NCI-H2196 treated with DMSO at 0.1 percent for 48 hours (cell line): ENCODE measurements at regions not wholly inside any gene's neighbourhood (a gene's known extent, or its start where the extent isn't known, plus 50 kb on each side); places are given as distances from the start of the nearest gene placed in this dataset.

Experiments used
- DNase-seq: peaks from one replicate; lab custom pipeline; 2025; ENCODE audit not compliant: unreplicated experiment; lab: John Stamatoyannopoulos, UW

DNA sequence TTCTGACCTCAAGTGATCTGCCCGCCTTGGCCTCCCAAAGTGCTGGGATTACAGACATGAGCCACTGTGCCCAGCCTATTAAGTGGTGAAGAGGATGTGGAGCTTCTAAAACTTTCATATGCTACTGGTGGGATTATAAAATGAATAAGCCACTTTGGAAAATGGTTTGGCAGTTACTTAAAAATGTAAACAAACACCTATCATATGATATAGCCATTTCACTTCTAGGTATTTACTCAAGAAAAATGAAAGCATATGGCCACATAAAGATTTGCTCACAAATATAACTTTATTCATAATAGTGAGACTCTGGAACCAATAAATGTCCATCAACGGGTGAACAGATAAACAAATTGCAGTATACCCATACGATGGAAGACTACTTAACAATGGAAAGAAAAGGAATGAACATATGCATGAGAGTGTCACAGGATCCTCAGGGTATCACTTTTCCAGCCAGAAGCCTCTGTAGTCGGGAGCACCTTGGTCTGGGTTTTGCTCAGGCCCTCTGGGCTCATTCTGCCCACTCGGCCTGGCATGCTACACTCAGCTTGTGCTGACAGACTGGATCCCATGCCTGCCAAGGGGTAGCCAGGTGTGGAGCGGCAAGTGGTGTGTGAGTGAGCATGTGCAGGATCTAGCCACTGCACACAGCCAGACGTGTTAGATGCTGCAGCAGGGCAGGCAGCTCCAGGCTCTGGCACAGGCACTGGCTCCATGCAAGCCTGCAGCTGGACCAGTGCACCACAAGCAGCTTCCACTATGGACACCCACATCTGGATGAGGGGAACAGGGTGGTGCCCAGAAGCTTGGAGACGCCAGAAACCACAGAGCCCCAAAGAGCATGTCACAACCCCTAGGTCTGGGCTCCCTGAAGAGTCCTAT is 213.2 kb upstream of the DIO3 start:
- DNase-seq: no peak

DNA sequence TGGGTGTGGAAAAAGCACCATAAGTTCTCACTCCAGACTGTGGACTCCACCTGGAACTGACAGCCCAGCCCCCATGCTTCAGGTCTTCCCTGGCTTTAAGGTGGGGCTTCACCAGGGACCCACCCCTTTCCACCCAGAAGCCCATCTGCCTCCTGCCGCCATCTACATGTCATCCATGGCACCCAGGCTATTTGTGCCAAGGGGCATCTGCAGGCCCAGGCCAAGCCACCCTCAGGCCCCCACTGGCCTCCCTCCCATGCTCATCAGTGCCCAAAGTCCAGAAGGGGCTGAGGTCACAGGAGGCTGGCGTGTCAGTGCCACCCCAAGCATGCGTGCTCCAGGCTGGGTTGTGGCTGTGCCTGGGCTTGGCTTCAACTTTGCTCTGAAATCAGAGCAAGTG is 212.2 kb upstream of the DIO3 start:
- no peak for DNase-seq

- no peak for DNase-seq
These were observed 211.3 kb upstream of the DIO3 start for GRCh38 chr14:101350021-101350420.

DNA sequence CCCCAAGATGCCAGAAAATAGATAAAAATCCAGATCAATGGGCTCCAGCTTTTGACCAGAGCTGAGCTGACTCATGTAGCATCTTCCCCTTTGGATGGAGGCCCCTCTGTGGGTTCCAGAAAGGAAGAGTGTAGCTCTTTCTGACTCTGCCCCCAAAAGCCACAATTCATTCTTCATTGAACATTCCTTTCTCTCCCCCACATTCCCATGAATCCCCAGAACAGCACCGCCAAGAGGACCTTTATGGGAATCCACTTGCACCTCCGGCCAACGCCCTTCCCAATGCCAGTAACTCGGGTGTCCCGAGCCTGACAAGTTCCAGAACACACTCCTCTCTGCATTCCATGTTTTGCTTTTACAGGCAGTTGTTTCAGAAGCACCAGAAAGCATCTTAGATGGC is 210.6 kb upstream of the DIO3 start:
- DNase-seq: no peak

- no peak for DNase-seq
These were observed 210.1 kb upstream of the DIO3 start for GRCh38 chr14:101351146-101351545.

DNA sequence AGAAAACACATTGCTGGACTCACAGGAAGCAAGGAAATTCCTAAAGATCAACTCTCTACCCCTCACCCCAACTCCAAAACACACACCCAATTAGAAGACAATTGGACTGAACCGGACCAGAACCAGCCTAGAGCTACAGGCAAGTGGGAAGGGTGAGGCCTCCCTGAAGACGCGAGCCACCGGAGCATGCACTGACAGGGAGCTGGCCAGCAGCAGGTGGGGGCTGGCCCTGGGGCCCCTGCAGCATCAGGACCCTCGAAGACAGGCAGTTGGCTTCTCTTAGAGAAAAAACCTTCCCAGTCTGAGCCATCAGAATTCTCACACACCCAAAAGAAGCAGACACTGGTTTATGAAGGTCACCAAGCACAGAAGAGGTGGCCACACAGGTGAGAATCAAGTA is 209.5 kb upstream of the DIO3 start:
- DNase-seq: no peak

DNA sequence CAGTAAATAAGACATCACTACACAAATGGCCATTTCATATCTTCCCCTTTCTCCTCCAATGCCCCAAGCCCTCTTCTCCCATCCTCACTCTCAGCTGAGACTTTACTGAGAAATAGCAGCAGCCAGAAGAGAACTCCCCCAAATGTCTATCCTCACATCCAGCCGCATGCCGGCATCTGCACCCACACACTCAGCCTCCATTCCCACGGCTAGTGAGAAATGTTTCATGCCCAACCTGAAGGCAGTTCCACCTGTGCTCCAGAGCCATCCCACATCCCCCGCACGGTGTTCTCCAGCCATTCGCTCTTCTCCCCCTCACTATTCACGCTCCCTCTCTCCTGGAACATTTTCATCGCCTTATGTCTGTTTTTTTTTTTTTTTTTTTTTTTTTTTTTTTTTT is 208.7 kb upstream of the DIO3 start:
- no peak for DNase-seq

GRCh38 chr14:101353422-101353821 is 207.9 kb upstream of the DIO3 start:
- DNase-seq: no peak

DNA sequence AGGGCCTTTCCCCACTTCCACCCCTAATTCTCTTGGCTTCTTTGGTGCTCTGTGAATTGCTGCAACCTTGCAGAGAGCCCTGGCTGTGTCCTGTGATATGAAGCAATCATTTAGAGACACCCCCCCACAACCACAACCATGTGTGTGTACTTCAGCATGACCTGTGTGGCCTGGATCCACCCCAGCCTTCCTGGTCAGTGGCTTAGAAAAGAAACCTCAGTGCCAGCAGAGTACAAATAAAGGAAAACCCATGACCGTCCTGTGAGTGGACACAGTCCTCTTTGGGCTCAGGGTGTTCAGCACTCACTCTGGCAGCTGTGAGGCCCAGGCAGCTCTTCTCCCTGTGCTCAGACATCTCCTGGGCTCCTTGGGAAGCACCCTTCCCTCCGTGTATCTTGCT is 206.6 kb upstream of the DIO3 start:
- no peak for DNase-seq

DNA sequence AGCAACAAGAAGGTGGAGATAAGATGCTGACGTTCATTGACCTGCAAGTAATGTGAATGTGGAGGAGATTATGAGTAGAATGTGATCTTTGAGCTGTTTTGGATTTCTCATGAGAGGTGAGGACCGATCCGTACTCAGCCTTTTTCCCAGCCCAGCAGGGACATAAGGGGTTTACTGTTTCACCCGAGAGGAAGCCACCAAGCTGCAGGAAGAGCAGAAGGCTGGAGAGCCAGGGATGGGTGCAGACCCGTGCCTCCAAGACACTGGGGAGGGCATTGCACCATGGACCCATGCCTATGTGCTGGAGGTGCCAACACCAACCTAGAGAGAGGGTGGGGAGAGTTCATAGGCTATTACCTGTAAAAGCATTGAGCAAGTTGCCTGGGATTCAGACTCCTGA is 206.0 kb upstream of the DIO3 start:
- no peak for DNase-seq

- no peak for DNase-seq
These were observed 204.3 kb upstream of the DIO3 start for GRCh38 chr14:101357038-101357437.

- no peak for DNase-seq
These were observed 203.6 kb upstream of the DIO3 start for GRCh38 chr14:101357559-101358319.

DNA sequence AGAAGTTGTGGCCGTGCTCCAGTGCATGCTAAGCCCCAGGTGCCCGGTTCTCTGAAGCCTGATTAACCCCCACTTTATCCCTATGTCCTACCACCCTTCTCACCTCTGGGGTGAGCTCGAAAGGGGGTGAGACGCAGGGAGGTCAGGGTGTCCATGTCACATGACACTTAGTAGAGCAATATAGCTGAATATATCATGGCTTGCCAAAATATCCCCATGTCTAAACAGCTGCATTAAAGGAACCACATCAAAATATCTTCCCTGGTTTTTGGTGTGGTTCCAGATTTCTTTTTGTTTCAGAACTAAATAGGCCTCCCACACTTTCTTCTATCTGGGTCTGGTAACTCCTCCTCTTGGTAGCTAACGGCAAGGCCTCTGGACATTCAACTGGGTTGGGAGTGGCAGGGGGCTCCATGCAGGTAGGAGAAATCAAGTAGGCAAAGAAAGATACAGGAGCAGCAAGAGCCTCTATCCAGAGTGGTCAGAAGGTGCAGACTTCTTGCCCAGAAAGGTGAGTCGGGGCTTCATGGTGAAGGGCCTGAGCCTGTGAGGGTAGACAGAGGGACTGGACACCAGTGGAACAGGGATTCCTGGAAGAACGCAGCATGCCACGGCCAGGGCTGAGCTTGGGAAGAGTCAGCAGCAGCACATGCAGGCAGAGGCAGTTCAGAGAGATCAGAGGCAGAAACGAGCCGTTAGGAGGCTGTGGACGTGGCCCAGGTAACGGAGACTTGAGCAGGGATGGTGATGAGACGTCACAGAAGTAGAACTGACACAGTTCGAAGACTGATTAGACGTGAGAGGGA is 202.8 kb upstream of the DIO3 start:
- DNase-seq: no peak

- DNase-seq: no peak
These were observed 201.9 kb upstream of the DIO3 start for GRCh38 chr14:101359221-101360053.

- no peak for DNase-seq
These were observed 201.0 kb upstream of the DIO3 start for GRCh38 chr14:101360054-101360911.

DNA sequence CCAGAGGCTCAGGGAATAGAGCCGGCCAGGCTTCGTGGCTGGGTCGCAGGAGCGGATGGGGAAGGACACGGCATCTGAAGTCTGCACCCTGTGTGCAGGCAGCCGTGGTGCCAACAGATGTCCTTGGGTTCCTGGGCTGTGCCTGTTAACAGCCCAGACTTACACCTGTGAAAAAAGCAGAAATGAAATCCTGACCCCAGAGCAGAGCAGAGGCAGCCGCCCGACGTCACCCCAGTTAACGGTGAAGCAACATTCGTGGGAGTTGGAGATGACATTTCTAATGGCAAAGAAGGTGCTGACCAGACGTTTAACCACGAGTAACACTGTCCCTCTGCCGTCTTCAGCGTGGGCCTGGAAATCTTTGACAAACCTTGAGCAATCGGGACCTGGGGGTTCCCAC is 200.3 kb upstream of the DIO3 start:
- no peak for DNase-seq

- no peak for DNase-seq
These were observed 199.6 kb upstream of the DIO3 start for GRCh38 chr14:101361451-101362433.

DNA sequence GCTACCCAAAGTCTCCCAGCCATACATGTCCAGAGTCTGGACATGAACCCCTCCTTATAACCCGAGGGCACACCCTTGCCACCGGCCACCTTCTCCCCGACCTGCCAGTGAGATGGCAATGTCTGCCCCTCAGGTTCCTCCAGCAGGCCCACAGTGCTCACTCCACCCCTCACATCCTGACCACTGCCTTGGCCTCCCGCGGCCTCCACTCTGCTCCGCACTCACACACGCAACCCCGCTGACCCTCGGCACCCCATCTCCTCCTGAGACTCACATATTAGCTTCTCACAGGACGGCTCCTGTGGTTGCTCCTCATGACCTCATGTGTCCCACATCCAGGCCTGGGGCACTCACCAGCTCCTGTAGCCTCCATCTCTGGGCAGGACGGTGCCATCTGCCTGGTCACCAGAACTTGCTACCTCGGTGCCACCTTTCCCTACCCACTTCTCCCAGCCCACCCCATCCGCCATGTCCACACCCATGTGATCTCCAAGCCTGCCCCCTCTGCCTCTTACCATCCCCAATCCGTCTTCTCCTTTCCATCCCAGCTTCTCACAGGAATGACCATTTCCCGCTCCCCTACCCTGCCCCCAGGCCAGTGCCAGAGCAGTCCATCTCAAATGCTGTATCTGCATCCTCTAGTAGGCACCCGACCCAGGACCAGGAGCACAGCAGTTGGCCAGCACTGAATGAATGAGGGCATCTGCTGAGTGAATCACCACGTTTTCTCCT is 198.6 kb upstream of the DIO3 start:
- no peak for DNase-seq
